ENCODE measurements at regions not wholly inside any gene's neighbourhood (a gene's known extent, or its start where the extent isn't known, plus 50 kb on each side); places are given as distances from the start of the nearest gene placed in this dataset.

DNA sequence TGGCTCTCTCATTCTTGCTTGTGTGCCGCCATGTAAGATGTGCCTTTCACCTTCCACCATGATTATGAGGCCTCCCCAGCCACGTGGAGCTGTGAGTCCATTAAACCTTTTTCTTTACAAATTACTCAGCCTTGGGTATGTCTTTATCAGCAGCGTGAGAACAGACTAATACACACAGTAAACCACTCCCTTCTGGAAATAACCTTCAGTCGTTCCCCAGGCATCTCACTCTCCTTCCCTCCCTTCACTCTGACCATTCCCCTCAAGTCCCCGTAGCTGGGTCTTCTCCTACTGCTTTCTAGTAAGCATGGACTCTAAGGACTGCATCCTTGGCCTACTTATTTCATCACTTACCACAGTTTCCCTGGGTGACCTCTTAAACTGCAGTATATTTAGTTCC, 493.9 kb downstream of the CCDC171 start:
- Mint-ChIP-seq H3K4me3 (ENCODE audit: unreplicated experiment) (no peak overlapping the region), H3K27me3 (ENCODE audit: insufficient read depth, unreplicated experiment) (no peaks in the 10 kb centered on the region), H3K27ac (ENCODE audit: low read depth, unreplicated experiment) (no peak overlapping the region), H3K36me3 (ENCODE audit: insufficient read depth, unreplicated experiment) (no peaks in the 10 kb centered on the region), H3K9me3 (ENCODE audit: unreplicated experiment) (no peaks in the 10 kb centered on the region), H3K4me1 (ENCODE audit: insufficient read depth, unreplicated experiment) (no peaks in the 10 kb centered on the region)
- POLR2A ChIA-PET: no interaction called here
- no TSS peak for BruUV-seq (replicated peaks)
- CTCF ChIA-PET: no interaction called here
- TF ChIP-seq, protein P1, sequence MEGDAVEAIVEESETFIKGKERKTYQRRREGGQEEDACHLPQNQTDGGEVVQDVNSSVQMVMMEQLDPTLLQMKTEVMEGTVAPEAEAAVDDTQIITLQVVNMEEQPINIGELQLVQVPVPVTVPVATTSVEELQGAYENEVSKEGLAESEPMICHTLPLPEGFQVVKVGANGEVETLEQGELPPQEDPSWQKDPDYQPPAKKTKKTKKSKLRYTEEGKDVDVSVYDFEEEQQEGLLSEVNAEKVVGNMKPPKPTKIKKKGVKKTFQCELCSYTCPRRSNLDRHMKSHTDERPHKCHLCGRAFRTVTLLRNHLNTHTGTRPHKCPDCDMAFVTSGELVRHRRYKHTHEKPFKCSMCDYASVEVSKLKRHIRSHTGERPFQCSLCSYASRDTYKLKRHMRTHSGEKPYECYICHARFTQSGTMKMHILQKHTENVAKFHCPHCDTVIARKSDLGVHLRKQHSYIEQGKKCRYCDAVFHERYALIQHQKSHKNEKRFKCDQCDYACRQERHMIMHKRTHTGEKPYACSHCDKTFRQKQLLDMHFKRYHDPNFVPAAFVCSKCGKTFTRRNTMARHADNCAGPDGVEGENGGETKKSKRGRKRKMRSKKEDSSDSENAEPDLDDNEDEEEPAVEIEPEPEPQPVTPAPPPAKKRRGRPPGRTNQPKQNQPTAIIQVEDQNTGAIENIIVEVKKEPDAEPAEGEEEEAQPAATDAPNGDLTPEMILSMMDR (IDR thresholded peaks at IDR 0.05; ENCODE audit: unreplicated experiment): no peak
- intact Hi-C loops (cut with micrococcal nuclease): no loop called here
- DNase-seq (ENCODE audit: unreplicated experiment): no peak

DNA sequence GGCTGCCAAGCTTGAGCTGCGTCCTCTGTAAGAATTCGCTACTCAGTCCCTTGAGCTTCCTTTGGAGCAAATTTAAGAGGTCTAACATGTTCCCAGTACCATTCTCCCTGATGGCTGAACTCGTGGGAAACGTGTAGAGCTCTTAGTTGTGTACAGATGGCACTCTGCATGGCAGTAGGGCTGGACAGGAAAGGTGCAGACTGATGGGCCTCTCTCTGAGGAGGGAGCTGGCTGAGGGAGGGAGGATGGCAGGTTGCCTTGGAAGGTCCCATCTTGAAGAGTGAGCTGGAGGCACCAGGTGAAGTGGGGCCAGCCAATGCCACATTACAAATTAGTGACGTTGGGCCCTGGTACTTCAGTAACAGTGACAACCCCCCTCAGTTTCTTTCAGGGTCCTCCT, 495.3 kb downstream of the CCDC171 start:
- no TSS peak for BruUV-seq (replicated peaks)
- Mint-ChIP-seq H3K9me3 (ENCODE audit: unreplicated experiment) (no peaks in the 10 kb centered on the region), H3K27ac (ENCODE audit: low read depth, unreplicated experiment) (no peak overlapping the region), H3K4me3 (ENCODE audit: unreplicated experiment) (no peak overlapping the region), H3K27me3 (ENCODE audit: insufficient read depth, unreplicated experiment) (no peaks in the 10 kb centered on the region), H3K36me3 (ENCODE audit: insufficient read depth, unreplicated experiment) (no peaks in the 10 kb centered on the region), H3K4me1 (ENCODE audit: insufficient read depth, unreplicated experiment) (no peaks in the 10 kb centered on the region)
- no peak for DNase-seq (ENCODE audit: unreplicated experiment)
- POLR2A ChIA-PET: no interaction called here
- TF ChIP-seq, protein P1 (IDR thresholded peaks at IDR 0.05; ENCODE audit: unreplicated experiment): no peak
- intact Hi-C loops (cut with micrococcal nuclease): no loop called here
- CTCF ChIA-PET: interaction anchor here (0.6 to 1.1 kb wide), 3 partner anchors 13 to 118 kb away, joined by 3 to 4 read pairs (median 3); no protein-coding TSS in a partner anchor

DNA sequence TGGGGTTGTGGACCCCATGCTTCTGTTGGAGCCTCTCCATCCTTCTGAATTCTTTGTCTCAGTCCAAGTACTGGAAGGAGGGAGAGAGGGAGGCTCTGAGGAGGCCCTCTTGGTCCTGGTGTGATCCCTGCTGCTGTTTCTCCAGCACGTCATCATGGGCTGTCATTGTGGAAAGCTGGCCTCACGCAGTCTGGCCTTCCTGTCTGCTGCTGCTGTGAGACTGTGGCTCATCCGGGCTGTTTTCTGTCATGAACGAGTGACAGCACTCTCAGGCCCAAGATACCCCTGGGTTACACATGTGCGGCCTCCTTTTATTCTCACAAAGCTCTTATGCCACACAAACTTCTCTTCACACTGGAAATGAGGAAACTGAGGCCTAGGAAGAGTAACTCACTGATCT, 499.3 kb downstream of the CCDC171 start:
- ChIA-PET POLR2A (no interaction called here), CTCF (no interaction called here)
- TF ChIP-seq, protein P1 (IDR thresholded peaks at IDR 0.05; ENCODE audit: unreplicated experiment): no peak
- Mint-ChIP-seq H3K9me3 (ENCODE audit: unreplicated experiment) (no peaks in the 10 kb centered on the region), H3K36me3 (ENCODE audit: insufficient read depth, unreplicated experiment) (no peaks in the 10 kb centered on the region), H3K27ac (ENCODE audit: low read depth, unreplicated experiment) (no peak overlapping the region), H3K4me3 (ENCODE audit: unreplicated experiment) (no peak overlapping the region), H3K27me3 (ENCODE audit: insufficient read depth, unreplicated experiment) (no peaks in the 10 kb centered on the region), H3K4me1 (ENCODE audit: insufficient read depth, unreplicated experiment) (no peaks in the 10 kb centered on the region)
- BruUV-seq (replicated peaks): no TSS peak
- intact Hi-C loops (cut with micrococcal nuclease): no loop called here
- no peak for DNase-seq (ENCODE audit: unreplicated experiment)

DNA sequence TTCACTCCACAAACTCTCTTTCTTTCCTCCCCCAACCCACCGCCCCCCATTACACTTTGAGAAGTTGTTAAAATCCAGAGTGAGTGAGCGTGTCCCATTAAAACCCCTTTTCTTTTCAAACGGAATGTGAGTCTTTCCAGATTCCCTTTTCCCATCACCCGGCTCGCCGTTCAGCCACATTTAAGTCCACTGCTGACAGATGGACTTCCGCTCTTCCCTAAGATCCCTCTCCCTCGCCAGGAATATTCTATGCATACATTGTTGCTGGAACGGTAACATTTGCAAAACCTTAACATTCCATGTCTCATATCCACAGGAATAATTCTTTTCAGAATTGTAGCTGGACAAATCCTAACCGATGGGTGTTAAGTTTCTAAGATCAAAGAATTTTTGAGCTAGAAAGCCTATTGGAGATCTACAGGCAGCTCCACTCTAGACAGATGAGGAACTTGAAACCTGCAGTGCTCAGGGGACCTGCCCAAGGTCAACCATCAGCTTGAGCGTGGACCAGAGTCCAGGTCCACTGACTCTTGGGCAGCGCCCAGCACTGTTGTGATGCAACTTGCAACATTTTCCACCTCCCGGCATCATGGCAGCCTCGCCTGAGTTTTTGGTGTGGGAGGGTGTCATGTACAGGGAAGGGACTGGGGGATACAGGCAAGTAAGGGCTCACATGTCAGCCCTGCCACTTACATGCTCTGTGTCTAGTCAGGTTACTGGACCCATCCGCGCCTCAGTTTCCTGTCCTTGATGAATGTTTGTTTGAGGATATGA, 500.1 kb downstream of the CCDC171 start:
- Mint-ChIP-seq H3K4me3 (ENCODE audit: unreplicated experiment) (no peak overlapping the region), H3K9me3 (ENCODE audit: unreplicated experiment) (no peaks in the 10 kb centered on the region), H3K36me3 (ENCODE audit: insufficient read depth, unreplicated experiment) (no peaks in the 10 kb centered on the region), H3K4me1 (ENCODE audit: insufficient read depth, unreplicated experiment) (peaks cover 2% of the 10 kb centered on the region), H3K27ac (ENCODE audit: low read depth, unreplicated experiment) (no peak overlapping the region), H3K27me3 (ENCODE audit: insufficient read depth, unreplicated experiment) (no peaks in the 10 kb centered on the region)
- intact Hi-C loops (cut with micrococcal nuclease): no loop called here
- DNase-seq (ENCODE audit: unreplicated experiment): no peak
- TF ChIP-seq, protein P1 (IDR thresholded peaks at IDR 0.05; ENCODE audit: unreplicated experiment): no peak
- no TSS peak for BruUV-seq (replicated peaks)
- ChIA-PET CTCF (interaction anchor here (0.6 kb wide), 1 partner anchor 13 kb away, joined by 3 read pairs; no protein-coding TSS in a partner anchor), POLR2A (no interaction called here)
